Mesenchymal stem cell (in vitro differentiated cells and primary cell): ENCODE measurements at regions not wholly inside any gene's neighbourhood (a gene's known extent, or its start where the extent isn't known, plus 50 kb on each side); places are given as distances from the start of the nearest gene placed in this dataset.
"Not testable (repeated sequence)": the region's sequence is repeated elsewhere in the genome, so short reads cannot be mapped to it uniquely, and the experiment has no call there.

Experiments
- DNase-seq: peaks from one replicate; pipeline ENCODE4 v3.0.0-alpha.2; 2013
- H2AFZ ChIP-seq: one replicate; pipeline ENCODE4 v1.6.1; 2013; ENCODE audit warnings: low read depth, mild to moderate bottlenecking, control low read depth, inconsistent platforms, low read length, moderate library complexity
- H2AK5ac ChIP-seq: 2 replicates; pipeline ENCODE4 v1.6.1; 2013; ENCODE audit warnings: low read length, moderate library complexity, mild to moderate bottlenecking, inconsistent platforms; ENCODE audit not compliant: severe bottlenecking
- H2BK120ac ChIP-seq: one replicate; pipeline ENCODE4 v1.6.1; 2013; ENCODE audit warnings: low read depth, mild to moderate bottlenecking, inconsistent platforms, low read length, moderate library complexity
- H2BK12ac ChIP-seq, 2 experiments: one replicate each; pipeline ENCODE4 v1.6.1; 2013; ENCODE audit warnings: inconsistent platforms in 2 of 2, low read length in 2 of 2, mild to moderate bottlenecking in 2 of 2, moderate library complexity in 2 of 2, control low read depth in 1 of 2
- H2BK15ac ChIP-seq: one replicate; pipeline ENCODE4 v1.6.1; 2013; ENCODE audit warnings: mild to moderate bottlenecking, low read depth, inconsistent platforms; ENCODE audit not compliant: poor library complexity, severe bottlenecking
- H2BK5ac ChIP-seq: 2 replicates; pipeline ENCODE4 v1.6.1; 2013; ENCODE audit warnings: low read depth, mild to moderate bottlenecking, low read length, control low read depth, inconsistent platforms; ENCODE audit not compliant: poor library complexity, severe bottlenecking
- H3K14ac ChIP-seq, 2 experiments: one replicate each; pipeline ENCODE4 v1.6.1; 2013; ENCODE audit warnings: inconsistent platforms in 2 of 2, low read length in 2 of 2, control low read depth in 1 of 2, mild to moderate bottlenecking in 1 of 2, moderate library complexity in 1 of 2
- H3K18ac ChIP-seq, 2 experiments: one replicate each; pipeline ENCODE4 v1.6.1; 2013; ENCODE audit warnings: inconsistent platforms in 2 of 2, low read length in 2 of 2, control low read depth in 1 of 2, low read depth in 1 of 2, mild to moderate bottlenecking in 1 of 2
- H3K23ac ChIP-seq, 2 experiments: one replicate each; pipeline ENCODE4 v1.6.1; 2013; ENCODE audit warnings: inconsistent platforms in 2 of 2, low read length in 2 of 2, mild to moderate bottlenecking in 2 of 2, moderate library complexity in 2 of 2, control low read depth in 1 of 2
- H3K27ac ChIP-seq: 2 replicates; pipeline ENCODE4 v1.5.1; 2013; ENCODE audit warnings: mild to moderate bottlenecking, moderate library complexity, low read length, control low read depth, inconsistent platforms; ENCODE audit not compliant: poor library complexity, severe bottlenecking
- H3K27me3 ChIP-seq, 2 experiments: 2 replicates each; pipeline versions ENCODE4 v1.6.1 to v1.7.0; 2013; ENCODE audit warnings: low read length in 2 of 2, mild to moderate bottlenecking in 2 of 2, moderate library complexity in 2 of 2, control low read depth in 1 of 2, inconsistent platforms in 1 of 2; ENCODE audit not compliant: control insufficient read depth in 1 of 2, insufficient read depth in 1 of 2
- H3K36me3 ChIP-seq, 2 experiments: 2 replicates each; pipeline versions ENCODE4 v1.6.1 to v1.7.0; 2013; ENCODE audit warnings: low read length in 2 of 2, control low read depth in 1 of 2, inconsistent platforms in 1 of 2, low read depth in 1 of 2, mild to moderate bottlenecking in 1 of 2; ENCODE audit not compliant: insufficient read depth in 2 of 2, control insufficient read depth in 1 of 2
- H3K4ac ChIP-seq, 2 experiments: one replicate each; pipeline ENCODE4 v1.6.1; 2013; ENCODE audit warnings: inconsistent platforms in 2 of 2, low read length in 2 of 2, mild to moderate bottlenecking in 2 of 2, moderate library complexity in 2 of 2, control low read depth in 1 of 2, low read depth in 1 of 2
- H3K4me1 ChIP-seq: 2 replicates; pipeline ENCODE4 v1.6.1; 2013; ENCODE audit warnings: low read depth, low read length, control low read depth; ENCODE audit not compliant: control insufficient read depth, insufficient read depth
- H3K4me2 ChIP-seq: 2 replicates; pipeline ENCODE4 v1.6.1; 2013; ENCODE audit warnings: low read length, mild to moderate bottlenecking, inconsistent platforms; ENCODE audit not compliant: poor library complexity, severe bottlenecking
- H3K4me3 ChIP-seq, 2 experiments: 2 replicates each; pipeline versions ENCODE4 v1.5.1 to v1.7.0; 2013; ENCODE audit warnings: low read length in 2 of 2, mild to moderate bottlenecking in 2 of 2, control low read depth in 1 of 2, low read depth in 1 of 2; ENCODE audit not compliant: insufficient read depth in 1 of 2
- H3K79me1 ChIP-seq: replicated peaks from 2 replicates; pipeline ENCODE4 v1.6.1; 2013; ENCODE audit warnings: mild to moderate bottlenecking, control low read depth, low read length, inconsistent platforms; ENCODE audit not compliant: poor library complexity, severe bottlenecking
- H3K9ac ChIP-seq: 2 replicates; pipeline ENCODE4 v1.7.0; 2013; ENCODE audit warnings: mild to moderate bottlenecking, low read length, moderate library complexity
- H3K9me3 ChIP-seq: 2 replicates; pipeline ENCODE4 v1.7.0; 2013; ENCODE audit warnings: mild to moderate bottlenecking, low read length; ENCODE audit not compliant: control insufficient read depth
- H4K8ac ChIP-seq: one replicate; pipeline ENCODE4 v1.6.1; 2013; ENCODE audit warnings: inconsistent platforms, mild to moderate bottlenecking, low read length, moderate library complexity
- H4K91ac ChIP-seq: one replicate; pipeline ENCODE4 v1.6.1; 2013; ENCODE audit warnings: mild to moderate bottlenecking, low read length, inconsistent platforms
- WGBS: methylation state at CpG from one replicate; pipeline ENCODE4 v1.1.7; 2013; ENCODE audit warnings: mixed read lengths; 5-methylcytosine and 5-hydroxymethylcytosine counted together

DNA sequence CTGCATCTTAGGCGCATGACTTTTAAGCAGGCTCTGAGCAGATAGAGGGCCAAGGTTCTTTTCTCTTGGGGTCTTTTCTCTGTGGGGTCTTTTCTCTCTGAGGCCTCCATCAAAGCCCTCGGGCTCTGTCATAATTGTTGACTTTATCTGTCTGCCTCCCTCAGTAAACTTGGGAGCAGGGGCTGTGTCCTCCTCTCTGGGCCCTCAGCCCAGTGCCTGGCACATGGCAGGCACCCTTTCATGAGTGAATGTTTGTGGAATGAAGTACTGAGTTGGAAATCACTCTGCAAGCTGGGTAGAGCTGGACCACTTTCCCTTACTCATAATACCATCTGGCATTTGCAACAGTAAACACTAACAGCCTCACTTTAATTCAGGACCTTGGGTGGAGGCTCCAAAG lies 96.3 kb upstream of the TERB2 start:
- H3K23ac ChIP-seq, H3K4me1 ChIP-seq, H3K4ac ChIP-seq, H3K9me3 ChIP-seq, H3K27me3 ChIP-seq, H3K14ac ChIP-seq, H3K18ac ChIP-seq, H2BK120ac ChIP-seq, H3K79me1 ChIP-seq, H3K36me3 ChIP-seq, H2AFZ ChIP-seq, H2BK5ac ChIP-seq, H3K4me3 ChIP-seq, H4K8ac ChIP-seq, H2BK12ac ChIP-seq, H2AK5ac ChIP-seq, H3K27ac ChIP-seq, H2BK15ac ChIP-seq, H4K91ac ChIP-seq, H3K4me2 ChIP-seq, H3K9ac ChIP-seq, DNase-seq: not testable (repeated sequence)
- WGBS = 60% methylated on average over 2 of the region's 2 CpGs

- no peak for DNase-seq
Measured at GRCh38 chr15:44861439-44861910, 95.0 kb upstream of the TERB2 start.

DNA sequence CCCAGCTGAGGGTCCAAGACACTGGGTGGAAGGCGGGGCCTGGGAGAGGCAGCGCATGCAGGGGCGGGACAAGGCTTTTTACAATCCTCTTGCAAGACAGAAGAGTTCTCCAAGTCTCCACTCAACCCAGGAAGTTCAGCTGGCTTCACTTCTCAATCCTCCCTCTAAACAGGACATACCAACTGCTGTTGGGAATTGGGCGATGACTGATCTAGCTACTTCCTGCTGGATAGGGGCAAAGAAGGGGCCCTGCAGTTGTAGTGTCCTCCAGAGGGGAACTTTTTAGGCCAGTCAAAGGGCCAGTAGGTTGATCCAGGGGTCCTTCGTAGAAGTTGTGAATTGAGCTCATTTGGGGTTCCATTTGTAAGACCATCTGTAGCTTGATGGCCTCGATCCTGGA lies 94.6 kb upstream of the TERB2 start:
- Histone ChIP-seq H2BK12ac (no peak overlapping the region), H3K23ac (no peak overlapping the region), H2AK5ac (no peak overlapping the region), H3K27ac (no peak overlapping the region), H4K91ac (no peak overlapping the region), H4K8ac (no peak overlapping the region), H3K79me1 (no peaks in the 10 kb centered on the region), H3K4me2 (no peak overlapping the region), H3K4me3 (no peak overlapping the region), H3K9ac (no peak overlapping the region), H3K4me1 (no peaks in the 10 kb centered on the region), H3K27me3 (peaks cover 0 to 3% of the 10 kb centered on the region in 2 experiments), H2BK5ac (no peak overlapping the region), H2AFZ (no peak overlapping the region), H3K18ac (no peak overlapping the region), H3K14ac (no peak overlapping the region), H2BK120ac (no peak overlapping the region), H3K9me3 (no peaks in the 10 kb centered on the region), H3K4ac (no peak overlapping the region), H3K36me3 (no peaks in the 10 kb centered on the region), H2BK15ac (no peak overlapping the region)
- 90% methylated on average over 6 of the region's 6 CpGs for WGBS
- DNase-seq = no peak

More at GRCh38 chr15:44861439-44861910, 95.0 kb upstream of the TERB2 start:
- H3K4ac ChIP-seq = no peak overlapping the region
- no peaks in the 10 kb centered on the region for H3K4me1 ChIP-seq
- no peak overlapping the region for H2BK15ac ChIP-seq
- no peaks in the 10 kb centered on the region for H3K9me3 ChIP-seq
- H3K23ac ChIP-seq = no peak overlapping the region
- H3K79me1 ChIP-seq = no peaks in the 10 kb centered on the region
- H2BK12ac ChIP-seq = no peak overlapping the region
- peaks cover 0 to 3% of the 10 kb centered on the region in 2 experiments for H3K27me3 ChIP-seq
- no peak overlapping the region for H3K27ac ChIP-seq
- H3K18ac ChIP-seq = no peak overlapping the region
- H2BK5ac ChIP-seq = no peak overlapping the region
- H4K8ac ChIP-seq = no peak overlapping the region
- H4K91ac ChIP-seq = no peak overlapping the region
- no peak overlapping the region for H3K9ac ChIP-seq
- no peak overlapping the region for H2AK5ac ChIP-seq
- WGBS = 92% methylated on average over 14 of the region's 14 CpGs
- H2BK120ac ChIP-seq = no peak overlapping the region
- no peak overlapping the region for H3K14ac ChIP-seq
- no peak overlapping the region for H2AFZ ChIP-seq
- H3K4me2 ChIP-seq = no peak overlapping the region
- no peak overlapping the region for H3K4me3 ChIP-seq
- no peaks in the 10 kb centered on the region for H3K36me3 ChIP-seq

GRCh38 chr15:44862866-44863265 lies 93.6 kb upstream of the TERB2 start:
- H3K4me1 ChIP-seq, DNase-seq, H3K27ac ChIP-seq, H3K14ac ChIP-seq, H2BK5ac ChIP-seq, H3K9ac ChIP-seq, H3K23ac ChIP-seq, H2BK120ac ChIP-seq, H4K8ac ChIP-seq, H3K4ac ChIP-seq, H2AK5ac ChIP-seq, H3K36me3 ChIP-seq, H2BK15ac ChIP-seq, H4K91ac ChIP-seq, H3K79me1 ChIP-seq, H3K18ac ChIP-seq, H3K4me2 ChIP-seq, H3K9me3 ChIP-seq, H3K27me3 ChIP-seq, H3K4me3 ChIP-seq, H2AFZ ChIP-seq, H2BK12ac ChIP-seq: not testable (repeated sequence)
- 65% methylated on average over 1 of the region's 1 CpG for WGBS
